K562 (cell line): ENCODE measurements at regions not wholly inside any gene's neighbourhood (a gene's known extent, or its start where the extent isn't known, plus 50 kb on each side); places are given as distances from the start of the nearest gene placed in this dataset.
"Not testable (repeated sequence)": the region's sequence is repeated elsewhere in the genome, so short reads cannot be mapped to it uniquely, and the experiment has no call there.

ENCODE experiments used
- ETS1 ChIP-seq: conservative IDR thresholded peaks from 2 replicates; pipeline ENCODE4 v1.6.1; 2011; ENCODE audit warnings: low read depth, mild to moderate bottlenecking, low read length; ENCODE audit not compliant: control insufficient read depth
- POLR2A ChIP-seq: fragments of 450-650 bp; conservative IDR thresholded peaks from 2 replicates; pipeline ENCODE4 v1.6.1; 2016

GRCh38 chr5:96560857-96561256 lies 101.3 kb upstream of the CAST start:
- TF ChIP-seq ETS1, POLR2A: not testable (repeated sequence)
